Inflammatory macrophage treated with lipopolysaccharide for 4 hours (primary cell): ENCODE measurements at regions not wholly inside any gene's neighbourhood (a gene's known extent, or its start where the extent isn't known, plus 50 kb on each side); places are given as distances from the start of the nearest gene placed in this dataset.
"Not testable (repeated sequence)": the region's sequence is repeated elsewhere in the genome, so short reads cannot be mapped to it uniquely, and the experiment has no call there.

Source experiments
- DNase-seq: peaks from one replicate; pipeline ENCODE4 v3.0.0-alpha.2; 2020

- DNase-seq = no peak
These were observed 182.9 kb downstream of the FOXG1 start for GRCh38 chr14:28949503-28949902.

GRCh38 chr14:28952161-28952560 is 185.6 kb downstream of the FOXG1 start:
- no peak for DNase-seq

GRCh38 chr14:28952666-28953065 is 186.1 kb downstream of the FOXG1 start:
- no peak for DNase-seq

DNA sequence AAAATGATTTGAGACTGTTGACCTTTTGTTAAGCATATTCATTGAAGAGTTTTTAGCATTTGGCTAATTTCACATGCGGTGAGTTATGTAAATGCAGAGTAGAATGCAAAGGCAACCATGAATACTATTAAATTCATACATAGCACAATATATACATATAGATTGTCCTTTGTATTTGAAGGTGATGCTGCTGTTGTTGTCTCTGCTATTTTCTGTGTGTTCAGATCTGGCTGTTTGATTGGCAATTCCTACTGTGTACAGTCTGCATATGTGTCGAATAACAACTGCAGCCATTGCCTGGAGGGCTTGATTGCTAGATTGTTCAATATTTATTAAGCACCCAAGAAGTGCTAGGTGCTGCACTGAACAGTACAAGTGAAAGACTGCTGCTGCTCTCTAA is 187.4 kb downstream of the FOXG1 start:
- no peak for DNase-seq

- no peak for DNase-seq
These were observed 200.0 kb downstream of the FOXG1 start for GRCh38 chr14:28966416-28967233.

- DNase-seq = no peak
These were observed 208.5 kb downstream of the FOXG1 start for GRCh38 chr14:28975084-28975483.

GRCh38 chr14:28982228-28982627 is 215.6 kb downstream of the FOXG1 start:
- no peak for DNase-seq

GRCh38 chr14:28983279-28983678 is 216.7 kb downstream of the FOXG1 start:
- DNase-seq = no peak

DNA sequence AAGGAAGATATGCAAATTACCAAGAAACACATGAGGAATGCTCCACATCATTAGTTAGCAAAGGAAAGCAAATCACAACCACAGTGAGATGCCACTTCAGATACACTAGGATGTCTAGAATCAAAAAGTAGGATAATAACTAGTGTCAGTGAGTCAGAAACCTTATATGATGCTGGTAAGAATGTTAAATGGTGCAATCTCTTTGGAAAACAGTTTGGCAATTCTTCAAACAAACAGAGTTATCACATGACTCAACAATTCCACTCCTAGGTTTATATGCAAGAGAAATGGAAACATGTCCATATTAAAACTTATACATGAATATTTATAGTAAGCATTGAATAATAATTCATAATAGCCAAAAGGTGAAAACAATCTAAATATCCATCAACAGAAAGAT is 220.9 kb downstream of the FOXG1 start:
- DNase-seq = no peak

GRCh38 chr14:28997196-28997595 is 230.6 kb downstream of the FOXG1 start:
- DNase-seq = not testable (repeated sequence)

DNA sequence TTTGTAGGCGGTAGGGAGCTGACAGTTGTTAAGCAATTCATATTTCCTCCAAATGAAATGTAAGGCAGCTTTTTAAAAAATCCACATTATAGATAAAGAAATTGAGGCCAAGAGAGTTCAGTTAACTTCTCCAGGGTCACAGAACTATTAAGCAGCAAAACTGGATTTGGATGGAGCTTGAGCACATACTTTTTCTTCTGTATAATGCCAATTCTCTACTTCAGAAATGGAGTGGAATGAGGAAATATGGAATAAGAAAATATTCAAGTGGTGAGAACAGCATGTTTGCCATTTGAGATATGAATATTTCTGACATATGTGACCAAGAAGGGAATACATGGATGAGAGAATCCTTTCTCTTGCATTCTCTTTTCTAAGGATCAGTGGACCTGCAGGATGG is 233.1 kb downstream of the FOXG1 start:
- no peak for DNase-seq

- no peak for DNase-seq
These were observed 239.1 kb downstream of the FOXG1 start for GRCh38 chr14:29005647-29006046.

GRCh38 chr14:29007990-29008389 is 241.4 kb downstream of the FOXG1 start:
- DNase-seq = no peak

DNA sequence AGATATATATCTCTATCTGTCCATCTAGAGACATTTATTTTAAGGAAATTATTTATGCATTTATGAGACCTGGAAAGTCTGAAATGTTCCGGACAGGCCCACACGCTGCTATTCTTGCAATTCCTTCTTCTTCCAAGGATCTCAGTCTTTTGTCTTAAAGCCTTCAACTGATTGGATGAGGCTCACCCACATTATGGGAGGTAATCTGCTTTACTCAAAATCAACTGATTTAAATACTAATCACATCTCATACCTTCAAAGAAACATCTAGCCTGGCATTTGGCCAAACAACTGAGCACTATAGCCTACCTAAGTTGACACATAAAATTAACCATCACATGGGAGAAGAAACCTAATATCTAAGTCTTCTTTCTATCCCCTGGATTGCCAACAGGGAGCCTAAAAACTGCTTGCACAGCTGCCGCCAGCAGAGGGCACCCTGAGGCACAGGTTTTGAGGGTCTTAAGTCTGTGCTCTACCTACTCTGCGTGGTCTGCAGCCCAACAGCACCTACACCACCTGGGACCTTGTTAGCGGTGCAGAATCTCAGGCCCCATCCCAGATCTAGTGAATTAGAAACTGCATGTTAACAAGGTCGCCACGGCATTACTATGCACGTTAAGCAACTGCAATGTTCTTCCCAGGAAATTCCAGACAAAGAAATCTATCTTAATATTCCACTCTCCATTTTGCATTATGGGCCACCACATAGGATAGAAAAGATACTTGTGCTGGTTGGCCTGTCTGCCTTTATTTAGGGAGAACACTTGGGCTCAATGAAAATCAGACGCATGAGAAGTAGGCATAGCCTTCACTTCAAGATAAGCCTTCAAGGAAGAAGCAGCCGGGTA is 249.7 kb downstream of the FOXG1 start:
- DNase-seq = no peak

DNA sequence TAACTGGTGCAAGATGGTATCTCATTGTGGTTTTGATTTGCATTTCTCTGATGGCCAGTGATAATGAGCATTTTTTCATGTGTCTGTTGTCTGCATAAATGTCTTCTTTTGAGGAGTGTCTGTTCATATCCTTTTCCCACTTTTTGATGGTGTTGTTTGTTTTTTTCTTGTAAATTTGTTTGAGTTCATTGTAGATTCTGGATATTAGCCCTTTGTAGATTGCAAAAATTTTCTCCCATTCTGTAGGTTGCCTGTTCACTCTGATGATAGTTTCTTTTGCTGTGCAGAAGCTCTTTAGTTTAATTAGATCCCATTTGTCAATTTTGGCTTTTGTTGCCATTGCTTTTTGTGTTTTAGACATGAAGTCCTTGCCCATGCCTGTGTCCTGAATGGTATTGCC is 256.9 kb downstream of the FOXG1 start:
- not testable (repeated sequence) for DNase-seq

DNA sequence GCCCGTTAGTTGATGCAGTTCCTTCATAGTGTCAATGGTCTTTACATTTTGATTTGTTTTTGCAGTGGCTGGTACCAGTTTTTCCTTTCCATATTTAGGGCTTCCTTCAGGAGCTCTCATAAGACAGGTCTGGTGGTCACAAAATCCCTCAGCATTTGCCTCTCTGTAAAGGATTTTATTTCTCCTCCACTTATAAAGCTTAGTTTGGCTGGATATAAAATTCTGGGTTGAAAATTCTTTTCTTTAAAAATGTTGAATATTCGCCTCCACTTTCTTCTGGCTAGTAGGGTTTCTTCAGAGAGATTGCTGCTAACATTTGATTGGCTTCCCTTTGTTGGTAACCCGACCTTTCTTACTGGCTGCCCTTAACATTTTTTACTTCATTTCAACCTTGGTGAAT is 260.9 kb downstream of the FOXG1 start:
- not testable (repeated sequence) for DNase-seq

- DNase-seq = not testable (repeated sequence)
These were observed 261.5 kb downstream of the FOXG1 start for GRCh38 chr14:29027941-29028705.

GRCh38 chr14:29028973-29029582 is 262.5 kb downstream of the FOXG1 start:
- no peak for DNase-seq

DNA sequence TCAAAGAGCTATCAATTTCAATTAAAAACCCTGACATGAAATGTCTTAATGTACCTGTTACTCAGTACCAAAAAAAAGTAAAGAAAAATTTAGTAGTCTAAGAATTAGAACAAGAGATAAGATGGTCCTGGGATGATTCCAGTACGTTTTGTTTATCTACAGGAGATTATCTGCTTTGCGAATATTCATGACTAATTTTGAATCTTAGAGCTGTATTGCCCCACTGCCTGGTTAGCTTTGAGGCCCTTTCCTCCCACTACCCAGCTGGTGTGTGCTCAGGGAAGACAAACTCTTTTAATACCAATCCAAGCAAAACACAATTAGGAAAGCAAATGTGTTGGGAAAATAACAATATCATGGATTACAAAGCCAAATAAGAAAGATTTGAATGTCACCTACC is 263.5 kb downstream of the FOXG1 start:
- DNase-seq = no peak

GRCh38 chr14:29030970-29031369 is 264.4 kb downstream of the FOXG1 start:
- DNase-seq = no peak

DNA sequence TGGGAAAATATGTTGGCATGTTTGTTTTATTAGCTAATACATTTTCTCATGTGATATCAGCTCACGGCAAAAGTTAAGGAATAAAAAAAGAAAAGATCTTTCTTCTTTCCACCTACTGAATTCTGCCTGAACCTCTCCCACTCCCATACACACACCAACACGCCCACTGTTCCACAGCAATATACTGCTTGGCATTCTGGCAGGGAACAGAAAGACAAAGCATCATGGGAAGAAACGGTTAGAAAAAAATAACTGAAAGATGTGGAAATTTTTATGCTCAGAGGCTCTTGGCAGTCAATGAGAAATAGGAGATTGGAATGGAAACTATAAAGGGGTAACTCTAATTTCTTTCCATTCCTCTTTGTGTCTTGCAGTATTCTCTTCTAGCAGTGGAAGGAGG is 268.5 kb downstream of the FOXG1 start:
- DNase-seq = no peak

DNA sequence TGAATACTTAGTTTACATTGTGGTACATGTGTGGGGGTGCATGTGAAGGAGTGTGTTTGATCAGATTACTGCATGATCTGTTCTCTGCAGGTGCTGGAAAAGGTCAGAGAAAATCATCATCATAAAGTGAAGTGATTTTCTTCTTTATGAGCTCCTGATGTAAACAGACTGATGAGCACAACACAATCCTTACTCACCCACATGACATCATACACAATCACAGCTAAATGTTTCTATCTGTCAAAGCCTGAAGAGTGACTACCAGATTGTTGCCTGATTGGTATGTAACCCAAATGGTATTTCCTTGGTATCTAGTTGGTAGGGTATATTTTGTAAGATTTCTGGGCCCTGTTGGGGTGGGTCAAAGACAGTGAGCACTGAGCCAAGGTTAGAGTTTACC is 270.8 kb downstream of the FOXG1 start:
- DNase-seq = no peak

DNA sequence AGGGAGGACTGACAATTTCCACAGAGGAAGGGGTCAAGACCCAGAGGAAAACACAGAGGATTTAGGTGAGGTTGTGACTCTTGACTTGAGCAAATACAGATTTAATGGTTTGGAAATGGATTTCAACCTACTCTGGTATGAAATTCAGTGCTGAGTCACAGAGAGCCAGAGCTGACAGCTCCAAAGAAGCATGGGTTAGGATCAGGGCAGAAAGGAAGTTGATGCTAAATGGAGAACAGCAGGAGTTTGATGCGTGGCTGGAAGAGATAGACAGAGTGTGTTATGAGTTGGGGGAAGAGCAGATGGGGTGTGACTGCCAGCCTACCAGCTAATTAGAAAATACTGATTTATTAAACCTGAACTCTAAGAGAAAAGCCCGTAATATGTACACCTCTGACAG is 272.6 kb downstream of the FOXG1 start:
- DNase-seq = no peak
